Lower leg skin (tissue), 4 donors: ENCODE measurements at regions not wholly inside any gene's neighbourhood (a gene's known extent, or its start where the extent isn't known, plus 50 kb on each side); places are given as distances from the start of the nearest gene placed in this dataset.

ENCODE experiments used
- DNase-seq, 2 donors: peaks; one replicate each; pipeline ENCODE4 v3.0.0-alpha.2; 2019; ENCODE audit warnings: low spot score in 2 of 2
- H3K4me3 ChIP-seq: fragments of 200-600 bp; sonication (generic); 2 replicates; pipeline ENCODE4 v1.5.1; 2017; ENCODE audit warnings: mild to moderate bottlenecking, low read depth; ENCODE audit not compliant: poor library complexity, severe bottlenecking
- CTCF ChIP-seq, 3 donors: fragments of 450-650 bp; IDR thresholded peaks; one replicate each; pipeline ENCODE4 v1.5.1; 2016; ENCODE audit warnings: antibody characterized with exemption in 3 of 3, mild to moderate bottlenecking in 3 of 3, moderate library complexity in 2 of 3
- POLR2A ChIP-seq, 2 donors: fragments of 450-650 bp; IDR thresholded peaks; one replicate each; pipeline ENCODE4 v1.6.1; 2016 to 2017; ENCODE audit warnings: antibody characterized with exemption in 2 of 2, mild to moderate bottlenecking in 1 of 2, moderate library complexity in 1 of 2
- WGBS, 2 donors: methylation state at CpG; one replicate each; pipeline ENCODE4 v1.1.5; 2018; 5-methylcytosine and 5-hydroxymethylcytosine counted together
- intact Hi-C: fragments of 100-400 bp; cut with DNase I; formaldehyde crosslinking; loops from one replicate; pipeline ENCODE4 v1.15.0; 2023; ENCODE audit warnings: low total_unique reads

DNA sequence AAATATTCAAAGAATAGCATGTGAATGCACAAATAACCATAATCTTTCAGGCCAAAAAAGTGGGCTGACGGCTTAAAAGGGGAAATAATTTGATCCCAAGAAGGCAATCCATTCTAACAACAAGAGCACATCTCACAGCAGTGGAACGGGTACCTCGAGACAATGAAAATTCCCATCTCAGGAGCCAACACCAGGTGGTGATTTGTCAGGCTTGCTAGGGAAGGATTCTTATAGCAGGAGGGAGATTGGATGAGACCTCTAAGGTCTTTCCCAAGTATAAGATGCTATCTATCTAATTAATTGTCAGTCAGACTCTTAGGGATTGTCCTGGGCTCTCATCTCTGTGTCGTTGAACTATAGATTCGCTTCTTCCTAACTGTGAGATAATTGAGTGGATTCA, 284.0 kb downstream of the ETS1 start:
- intact Hi-C loops: no loop called here
- no peak for DNase-seq
- no peak overlapping the region for H3K4me3 ChIP-seq
- 92 to 94% methylated on average over 5 of the region's 5 CpGs for WGBS, 2 donors
- TF ChIP-seq CTCF (IDR thresholded peaks at IDR 0.05) (no peak), POLR2A (IDR thresholded peaks at IDR 0.05) (no peak)

- no peak overlapping the region for H3K4me3 ChIP-seq
Measured at GRCh38 chr11:128302425-128303186, 284.8 kb downstream of the ETS1 start.

DNA sequence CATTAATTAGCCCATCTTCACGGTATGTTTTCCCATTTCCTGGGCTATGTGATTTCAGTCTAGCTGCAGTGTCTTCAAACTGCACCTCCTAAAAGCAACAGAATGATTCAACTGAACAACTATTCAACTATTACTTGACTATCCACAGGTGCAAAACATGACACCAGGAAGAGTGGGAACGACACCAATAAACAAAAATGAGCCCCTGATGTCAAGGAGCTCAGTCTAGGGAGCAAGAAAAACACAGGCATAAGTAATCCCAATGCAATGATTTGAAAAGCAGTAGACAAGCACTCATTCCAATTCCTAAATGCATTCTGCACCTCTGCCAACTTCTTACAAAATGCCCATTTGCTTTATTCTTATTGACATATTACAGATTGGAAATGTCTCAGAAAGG, 285.6 kb downstream of the ETS1 start:
- TF ChIP-seq CTCF (IDR thresholded peaks at IDR 0.05) (no peak), POLR2A (IDR thresholded peaks at IDR 0.05) (no peak)
- no peak overlapping the region for H3K4me3 ChIP-seq
- intact Hi-C loops: no loop called here
- DNase-seq: no peak
- WGBS, 2 donors: 84 to 88% methylated on average over 2 of the region's 2 CpGs

More at GRCh38 chr11:128302425-128303186, 284.8 kb downstream of the ETS1 start:
- no peak for TF ChIP-seq CTCF (IDR thresholded peaks at IDR 0.05)
- no peak for TF ChIP-seq POLR2A (IDR thresholded peaks at IDR 0.05)
- no peak for DNase-seq
- 73 to 88% methylated on average over 7 of the region's 7 CpGs for WGBS, 2 donors
- intact Hi-C loops: no loop called here

DNA sequence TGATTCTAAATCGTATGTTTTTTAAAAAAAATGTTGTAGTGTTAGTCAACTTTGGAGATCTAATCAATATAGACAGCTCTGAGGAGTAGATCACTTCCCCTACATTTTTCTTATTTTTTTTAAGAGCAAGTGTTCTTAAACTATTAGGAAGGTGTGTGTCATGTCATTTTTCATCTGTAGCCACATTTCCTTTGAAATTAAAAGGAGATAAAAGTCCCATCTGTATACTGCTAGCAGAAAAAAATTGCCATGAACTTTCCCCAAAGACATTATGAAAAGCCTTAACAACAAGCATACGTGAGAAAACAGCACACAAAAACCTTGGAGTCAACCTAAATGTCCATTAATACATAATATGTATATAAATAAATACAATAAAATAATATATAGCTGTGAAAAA, 286.6 kb downstream of the ETS1 start:
- intact Hi-C loops: no loop called here
- TF ChIP-seq POLR2A (IDR thresholded peaks at IDR 0.05) (no peak), CTCF (IDR thresholded peaks at IDR 0.05) (no peak)
- 89 to 90% methylated on average over 2 of the region's 2 CpGs for WGBS, 2 donors
- DNase-seq: no peak
- H3K4me3 ChIP-seq: no peak overlapping the region

DNA sequence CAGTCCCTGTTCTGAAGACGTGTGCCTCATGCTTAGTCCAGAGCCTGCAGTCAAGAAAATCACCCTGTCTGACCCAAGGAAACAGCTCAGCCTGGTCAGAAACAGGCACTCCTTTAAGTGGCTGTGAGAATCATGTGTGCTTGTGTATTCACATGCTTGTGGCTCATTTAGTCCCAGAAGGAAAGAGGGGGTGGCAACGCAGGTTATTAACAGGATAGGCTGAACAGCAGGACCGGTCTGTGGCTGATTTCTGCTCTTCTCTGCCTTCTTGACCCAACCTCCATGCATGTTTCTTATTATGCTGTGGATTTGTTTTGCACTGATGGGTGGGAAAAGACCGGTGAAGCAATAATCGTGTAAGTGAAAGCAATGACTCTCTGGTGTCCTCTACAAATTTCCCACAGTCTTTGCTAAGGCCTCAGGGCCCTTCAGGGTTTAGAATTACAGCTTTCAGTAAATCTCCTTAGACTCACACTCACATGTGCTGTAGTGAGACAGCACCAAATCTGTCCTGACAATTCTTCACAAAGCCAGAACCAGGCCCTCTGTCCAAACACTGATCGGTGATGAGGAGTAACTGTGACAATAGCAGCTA, 288.1 kb downstream of the ETS1 start:
- no peak overlapping the region for H3K4me3 ChIP-seq
- DNase-seq: peak; percentile 46 to 84
- TF ChIP-seq POLR2A (IDR thresholded peaks at IDR 0.05) (no peak), CTCF (IDR thresholded peaks at IDR 0.05) (no peak)
- intact Hi-C loops: no loop called here
- 62 to 74% methylated on average over 6 of the region's 6 CpGs for WGBS, 2 donors
